Fibroblast of skin of left biceps (primary cell): ENCODE measurements at regions not wholly inside any gene's neighbourhood (a gene's known extent, or its start where the extent isn't known, plus 50 kb on each side); places are given as distances from the start of the nearest gene placed in this dataset.
"Not testable (repeated sequence)": the region's sequence is repeated elsewhere in the genome, so short reads cannot be mapped to it uniquely, and the experiment has no call there.

Source experiments
- DNase-seq, 2 experiments: peaks; one replicate each; pipeline ENCODE4 v3.0.0-alpha.2; 2013; ENCODE audit warnings: low read depth in 2 of 2

- no peak for DNase-seq
Measured at GRCh38 chr22:27246558-27246957, 555.0 kb downstream of the MN1 start.

- no peak for DNase-seq
Measured at GRCh38 chr22:27247701-27248434, 553.7 kb downstream of the MN1 start.

DNA sequence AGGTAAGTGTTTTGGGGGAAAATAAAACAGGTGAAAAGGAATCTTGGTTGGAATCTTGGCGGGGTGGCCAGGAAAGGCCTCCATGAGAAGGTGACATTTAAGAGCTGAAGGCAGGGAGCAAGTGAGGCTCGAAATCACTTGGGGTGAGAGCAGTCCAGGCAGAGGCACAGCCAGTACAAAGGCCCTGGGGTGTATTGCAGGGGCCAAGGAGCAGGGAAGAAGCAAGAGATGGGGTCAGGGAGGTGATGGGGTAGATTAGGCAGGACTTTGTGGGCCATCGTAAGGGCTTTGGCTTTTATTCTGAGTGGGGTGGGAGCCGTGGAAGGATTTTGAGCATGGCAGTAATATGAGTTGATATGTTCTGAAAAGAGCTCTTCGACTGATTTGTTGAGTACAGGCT lies 551.1 kb downstream of the MN1 start:
- no peak for DNase-seq

GRCh38 chr22:27250886-27251285 lies 550.7 kb downstream of the MN1 start:
- no peak for DNase-seq

DNA sequence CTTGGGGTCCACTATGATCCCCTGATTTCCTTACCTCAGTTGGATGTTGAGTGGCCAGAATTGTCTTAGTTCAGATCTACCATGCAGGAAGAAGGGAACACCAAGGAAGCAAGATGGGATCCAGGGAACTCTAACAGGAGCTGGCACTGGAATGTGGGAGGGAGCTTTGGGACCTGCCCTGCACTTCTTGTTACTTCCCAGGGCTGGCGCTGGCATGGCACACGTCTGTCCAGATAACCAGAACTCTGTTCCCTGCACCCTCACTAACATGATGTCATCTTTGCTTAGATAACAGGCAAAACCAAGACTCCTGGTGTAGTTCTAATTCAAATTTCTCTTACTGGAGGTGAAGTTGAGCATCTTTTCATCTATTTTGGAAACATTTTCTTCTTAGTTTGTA lies 550.0 kb downstream of the MN1 start:
- DNase-seq, result no peak

DNA sequence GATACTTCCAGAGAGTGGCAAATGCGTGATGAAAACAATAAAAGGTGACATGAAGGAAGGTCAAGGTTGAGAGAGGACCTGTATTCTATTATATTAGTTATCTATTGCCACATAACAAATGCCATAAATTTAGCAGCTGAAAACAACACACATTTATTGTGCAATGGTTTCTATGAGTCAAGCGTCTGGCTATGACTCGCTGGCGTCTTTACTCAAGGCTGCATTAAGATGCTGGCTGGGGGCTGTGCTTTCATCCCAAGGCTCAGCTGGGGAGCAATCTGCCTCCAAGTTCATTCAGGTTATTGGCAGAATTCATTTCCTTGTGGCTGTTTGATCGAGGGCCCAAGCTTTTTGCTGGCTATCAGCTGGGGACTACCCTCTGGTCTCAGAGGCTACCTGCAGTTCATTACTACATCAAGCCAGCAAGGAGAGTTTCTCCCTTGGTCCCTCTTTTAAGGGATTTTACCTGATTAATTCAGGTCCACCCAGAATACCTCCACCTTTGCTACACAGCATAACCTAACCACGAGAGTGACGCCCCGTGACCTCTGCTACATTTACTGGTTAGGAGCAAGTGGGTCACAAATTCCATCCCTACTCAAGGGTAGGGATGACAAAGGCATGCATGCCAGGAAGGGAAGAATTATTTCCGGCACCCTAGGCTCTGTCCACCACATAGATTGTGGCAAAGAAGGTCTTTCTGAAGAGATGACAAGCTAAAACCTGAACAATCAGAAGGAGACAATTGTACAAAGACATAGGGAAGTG lies 549.1 kb downstream of the MN1 start:
- DNase-seq, result peak; percentile 91 to 92

DNA sequence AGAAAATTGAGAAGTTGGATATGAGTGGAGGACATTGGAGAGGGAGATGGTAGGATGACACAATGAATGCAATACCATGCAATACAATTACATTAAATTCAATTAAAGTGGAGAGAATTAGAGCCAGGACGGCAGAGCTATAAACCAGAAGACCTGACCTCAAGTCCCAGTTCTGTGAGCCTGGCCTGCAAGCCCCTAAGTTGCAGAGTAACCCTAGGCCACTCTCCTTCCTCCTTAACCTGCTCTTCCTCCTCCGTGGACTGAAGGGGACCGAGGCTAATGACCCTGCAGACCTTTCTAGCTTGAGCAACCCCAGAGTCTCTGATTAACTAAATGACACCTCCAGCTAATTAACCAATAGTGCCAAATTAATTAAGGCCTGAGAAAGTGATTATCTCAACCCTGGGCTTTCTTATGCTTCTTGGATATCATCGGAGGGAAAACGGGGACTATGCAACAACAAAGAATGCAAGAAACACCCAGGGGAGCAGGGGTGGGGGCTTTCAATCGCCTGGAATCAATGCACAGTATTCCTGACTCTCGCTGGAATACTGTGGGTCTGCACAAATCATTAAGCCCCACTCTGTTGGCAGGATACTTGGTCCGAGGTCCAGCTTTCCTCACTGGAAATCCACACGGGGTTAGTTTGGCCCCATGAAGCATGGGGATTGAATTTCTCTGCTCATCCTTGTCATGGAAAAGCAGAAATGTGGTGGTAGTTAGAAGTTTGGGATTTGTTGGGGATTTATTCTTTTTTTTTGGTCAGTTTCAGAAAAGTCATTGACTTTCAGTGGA lies 548.3 kb downstream of the MN1 start:
- no peak for DNase-seq

DNA sequence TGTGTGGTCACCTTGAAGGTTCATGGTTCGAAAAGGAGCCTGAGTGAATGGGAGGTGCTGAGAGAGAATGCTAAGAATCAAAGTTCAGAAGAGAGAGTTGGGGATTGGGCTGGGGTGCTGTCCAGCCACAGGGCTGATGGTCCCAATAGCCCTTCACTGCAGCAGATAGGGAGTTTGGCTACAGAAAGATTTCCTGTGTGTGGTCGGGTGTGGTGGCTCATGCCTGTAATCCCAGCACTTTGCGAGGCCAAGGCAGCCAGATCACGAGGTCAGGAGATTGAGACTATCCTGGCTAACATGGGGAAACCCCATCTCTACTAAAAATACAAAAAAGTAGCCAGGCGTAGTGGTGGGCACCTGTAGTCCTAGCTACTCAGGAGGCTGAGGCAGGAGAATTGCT lies 547.5 kb downstream of the MN1 start:
- not testable (repeated sequence) for DNase-seq

GRCh38 chr22:27255580-27255979 lies 546.0 kb downstream of the MN1 start:
- no peak for DNase-seq

- DNase-seq, result no peak
Measured at GRCh38 chr22:27257987-27258386, 543.6 kb downstream of the MN1 start.

GRCh38 chr22:27258616-27259172 lies 542.9 kb downstream of the MN1 start:
- DNase-seq, result no peak

DNA sequence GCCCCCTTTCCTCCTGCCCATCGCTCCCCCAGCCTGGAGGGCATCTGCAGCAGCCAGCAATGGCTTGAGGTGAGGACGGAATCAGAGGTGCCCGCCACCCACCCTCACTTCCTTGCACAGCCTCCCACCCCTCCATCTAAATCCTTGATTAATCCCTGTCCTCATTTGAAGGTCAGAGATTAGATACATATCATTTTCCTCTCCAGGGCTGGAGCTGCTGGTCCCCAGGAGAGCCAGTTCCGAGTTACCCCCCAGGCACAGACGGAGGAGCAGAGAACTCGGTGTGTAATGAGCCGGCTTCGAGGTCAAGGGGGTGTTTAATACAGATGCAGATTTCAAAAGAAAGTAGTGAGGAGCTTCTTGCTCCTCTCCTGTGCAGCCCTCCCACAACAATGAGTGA lies 542.1 kb downstream of the MN1 start:
- DNase-seq, result no peak

DNA sequence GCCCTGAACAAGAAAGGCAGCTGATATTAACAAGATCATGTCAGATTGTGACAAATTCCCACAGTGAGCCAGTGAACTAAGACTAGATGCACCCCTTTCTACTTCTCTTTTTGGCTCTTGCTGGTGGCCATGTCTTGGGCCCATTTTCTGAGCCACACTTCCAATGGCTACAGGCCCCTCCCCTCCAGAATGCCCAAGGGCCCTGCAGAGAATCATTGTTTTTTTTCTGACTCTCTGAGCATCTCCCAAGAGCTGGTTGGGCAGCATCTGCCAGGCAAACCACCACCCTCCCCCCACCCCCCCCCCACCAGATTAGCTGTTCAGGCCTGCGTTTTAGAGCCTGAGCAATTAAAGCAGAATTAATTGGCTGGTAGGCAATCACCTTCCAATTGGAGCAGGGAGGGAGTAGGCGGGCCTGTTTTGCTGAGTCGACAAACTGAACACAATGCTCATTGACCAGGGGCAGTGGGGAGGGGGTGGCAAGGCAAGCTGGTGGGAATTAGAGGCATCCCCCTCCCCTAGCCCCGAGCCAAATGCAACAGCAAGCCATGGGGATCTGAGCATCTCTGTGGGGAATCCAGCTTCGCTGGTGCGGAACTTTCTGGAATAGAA lies 541.4 kb downstream of the MN1 start:
- DNase-seq, result no peak

DNA sequence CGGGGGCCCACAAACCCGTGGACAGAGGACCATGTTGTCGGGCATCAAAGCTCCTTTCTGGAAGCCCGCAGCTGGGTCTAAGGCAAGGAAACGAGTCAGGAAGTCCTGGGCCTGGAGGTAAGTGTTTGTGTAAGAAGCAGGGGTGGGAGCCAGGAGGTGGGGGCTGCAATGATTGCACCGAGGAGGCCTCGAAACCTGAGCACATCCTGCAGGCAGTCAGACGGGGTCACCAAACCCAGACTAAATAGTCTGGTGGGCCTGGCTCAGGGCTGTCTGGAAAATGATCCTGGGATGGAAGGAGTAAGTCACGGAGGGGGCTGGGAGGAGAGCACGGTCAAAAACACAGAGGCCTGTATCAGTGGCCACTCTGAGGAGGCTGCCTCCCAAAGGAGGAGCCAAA lies 539.2 kb downstream of the MN1 start:
- DNase-seq, result peak in 1 of 2 experiments; percentile 24

DNA sequence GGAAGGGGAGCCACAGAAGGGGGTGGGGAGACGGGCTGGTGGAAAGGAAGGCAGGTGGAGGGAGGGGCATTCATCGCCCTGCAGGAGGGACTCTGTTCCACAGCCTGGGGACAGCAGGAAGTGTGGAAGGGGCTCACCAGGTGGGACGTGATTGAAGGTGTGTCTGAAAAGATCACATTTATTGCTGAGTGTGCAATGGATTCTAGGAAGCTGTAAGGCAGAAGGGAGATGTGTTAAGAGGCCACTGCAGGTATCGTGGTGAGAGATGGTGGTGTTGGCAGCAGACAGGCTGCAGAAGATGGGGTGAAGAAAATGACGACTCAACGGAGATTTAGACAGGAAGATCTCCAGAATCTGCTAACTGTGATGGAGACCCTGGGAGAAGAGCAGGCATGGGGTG lies 537.4 kb downstream of the MN1 start:
- no peak for DNase-seq

GRCh38 chr22:27267145-27267544 lies 534.4 kb downstream of the MN1 start:
- peak; percentile 88 to 90 for DNase-seq

DNA sequence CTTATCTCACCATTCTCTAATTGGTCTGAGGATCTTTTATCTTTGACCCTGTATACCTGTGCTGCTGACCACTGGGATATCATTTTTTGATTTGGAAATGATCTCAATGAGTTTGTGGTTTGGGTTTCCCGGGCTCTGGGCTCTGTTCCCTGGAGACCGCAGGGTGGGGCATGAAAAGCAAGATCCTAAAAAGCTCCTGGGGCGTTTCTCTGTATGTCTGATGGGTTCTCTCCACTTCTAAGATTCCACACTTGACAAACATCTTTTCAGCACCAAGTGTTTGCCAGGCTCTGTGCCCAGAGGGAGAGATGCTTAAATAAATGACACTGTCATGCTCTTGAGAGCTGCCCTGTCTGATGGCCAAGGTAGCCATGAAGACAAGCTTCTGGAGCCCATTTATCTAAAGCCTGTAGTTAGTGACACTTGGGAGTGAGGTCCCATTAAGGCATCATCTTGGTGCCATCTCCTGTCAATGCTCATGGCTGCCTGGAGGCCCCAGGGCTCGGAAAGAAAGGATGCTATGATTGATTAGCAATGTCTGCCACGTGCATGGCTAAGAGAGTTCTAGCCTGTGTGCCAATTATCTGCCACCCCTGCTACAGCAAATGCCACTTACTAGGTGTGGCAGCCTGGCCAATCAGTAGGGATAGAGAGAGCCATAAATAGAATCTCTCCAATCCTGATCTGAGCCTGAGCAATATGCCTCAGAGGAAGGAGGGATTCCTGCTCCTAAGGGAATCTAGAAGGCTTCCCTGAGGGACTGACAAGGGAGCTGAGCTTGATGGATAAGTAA lies 531.6 kb downstream of the MN1 start:
- DNase-seq, result no peak

GRCh38 chr22:27270818-27271510 lies 530.6 kb downstream of the MN1 start:
- DNase-seq, result no peak

GRCh38 chr22:27273436-27273835 lies 528.1 kb downstream of the MN1 start:
- DNase-seq, result no peak

- DNase-seq, result no peak
Measured at GRCh38 chr22:27273853-27274252, 527.7 kb downstream of the MN1 start.
